HG03565 (cell line): ENCODE measurements at regions not wholly inside any gene's neighbourhood (a gene's known extent, or its start where the extent isn't known, plus 50 kb on each side); places are given as distances from the start of the nearest gene placed in this dataset.
"Not testable (repeated sequence)": the region's sequence is repeated elsewhere in the genome, so short reads cannot be mapped to it uniquely, and the experiment has no call there.

Source experiments
- ATAC-seq: cut with Tn5 transposase; IDR thresholded peaks from one replicate; pipeline ENCODE4 v1.9.1; 2021; ENCODE audit warnings: mild to moderate bottlenecking, moderate library complexity; ENCODE audit not compliant: unreplicated experiment

- not testable (repeated sequence) for ATAC-seq
Observed at GRCh38 chr9:41839786-41840185, 289.4 kb downstream of the CNTNAP3B start.

GRCh38 chr9:41838953-41839352, 290.3 kb downstream of the CNTNAP3B start:
- ATAC-seq: not testable (repeated sequence)

DNA sequence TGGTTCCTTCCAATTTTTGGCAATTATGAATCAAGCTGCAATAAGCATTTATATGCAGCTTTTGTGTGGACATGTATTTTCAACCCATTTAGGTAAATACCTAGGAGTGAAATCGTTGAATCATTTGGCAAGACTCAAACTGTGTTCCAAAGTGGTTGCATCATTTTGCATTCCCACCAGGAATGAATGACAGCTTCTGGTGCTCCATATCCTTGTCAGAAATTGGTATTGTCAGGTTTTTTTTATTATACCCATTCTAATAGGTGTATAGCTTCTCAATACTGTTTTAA, 290.7 kb downstream of the CNTNAP3B start:
- not testable (repeated sequence) for ATAC-seq

DNA sequence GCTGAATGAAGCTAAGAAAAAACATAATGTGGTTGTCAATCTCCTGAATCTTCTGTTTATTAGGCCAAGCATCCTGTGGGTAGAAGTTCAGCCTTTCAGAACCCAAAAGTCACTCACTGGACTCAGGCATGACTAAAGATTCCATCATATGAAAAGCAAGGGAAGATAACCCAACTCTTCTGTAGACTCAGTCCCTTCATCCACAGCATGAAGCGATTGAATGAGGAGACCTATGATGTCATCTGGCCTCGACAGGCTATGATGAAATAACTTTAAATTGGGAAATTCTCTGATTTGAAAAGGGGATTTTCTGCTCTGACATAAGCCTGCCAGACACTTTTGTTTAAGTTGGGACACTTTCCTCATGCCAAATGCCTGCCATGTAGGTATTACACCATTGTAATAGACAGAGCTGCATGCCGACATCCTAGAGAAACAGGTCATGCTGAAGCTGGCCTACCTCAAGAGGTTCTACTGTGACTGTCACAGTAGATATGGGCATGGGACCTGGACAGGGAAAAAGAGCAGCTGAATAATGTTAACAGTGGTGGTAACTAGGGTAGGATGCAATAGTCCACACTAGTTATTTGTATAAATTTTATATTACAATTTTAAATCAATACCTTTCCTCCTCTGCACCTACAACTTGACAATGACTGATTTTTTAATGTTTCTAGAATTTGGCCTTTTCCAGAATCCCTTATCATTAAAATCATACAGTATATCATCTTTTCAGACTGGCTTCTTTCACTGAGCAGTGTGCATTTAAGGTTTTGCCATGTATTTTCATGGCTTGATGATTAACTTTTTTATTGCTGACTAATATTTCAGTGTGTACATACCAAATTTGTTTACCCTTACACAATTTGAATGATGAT, 291.3 kb downstream of the CNTNAP3B start:
- not testable (repeated sequence) for ATAC-seq

DNA sequence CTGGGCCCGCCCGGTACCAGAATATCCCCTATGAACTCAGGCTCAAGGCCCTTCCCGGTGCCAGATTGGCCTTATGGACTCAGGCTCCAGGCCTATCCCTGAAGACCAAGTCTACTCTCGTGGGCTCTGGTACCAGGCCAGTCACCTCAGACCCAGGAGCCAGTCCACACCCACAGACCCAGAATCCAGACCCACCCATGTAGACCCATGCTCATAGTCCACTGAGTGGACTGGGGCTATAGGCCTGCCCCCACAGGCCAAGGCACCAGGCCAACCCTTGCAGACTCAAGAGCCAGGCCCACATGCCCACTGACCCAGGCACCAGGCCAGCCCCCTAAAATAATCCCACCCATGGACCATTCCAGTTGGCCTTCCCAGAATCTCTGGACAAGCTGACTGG, 296.1 kb downstream of the CNTNAP3B start:
- ATAC-seq: not testable (repeated sequence)

- not testable (repeated sequence) for ATAC-seq
Observed at GRCh38 chr9:41824723-41825122, 304.5 kb downstream of the CNTNAP3B start.

DNA sequence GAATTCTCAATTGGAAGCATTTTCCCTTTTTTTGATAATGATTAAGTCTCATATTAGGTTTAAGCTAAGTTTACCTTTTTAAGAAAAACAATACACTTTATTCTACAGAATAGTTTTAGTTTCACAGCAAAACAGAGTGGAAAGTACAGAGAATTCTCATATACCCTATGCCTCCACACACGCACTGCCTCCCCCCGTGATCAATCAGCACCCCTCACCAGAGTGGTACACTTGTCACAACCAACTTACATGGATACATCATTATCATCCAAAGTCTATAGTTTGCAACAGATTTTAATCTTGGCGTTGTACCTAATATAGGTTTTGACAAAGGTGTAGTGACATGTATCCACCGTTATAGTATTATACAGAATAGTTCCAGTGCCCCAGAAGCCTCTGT, 326.5 kb downstream of the CNTNAP3B start:
- not testable (repeated sequence) for ATAC-seq

DNA sequence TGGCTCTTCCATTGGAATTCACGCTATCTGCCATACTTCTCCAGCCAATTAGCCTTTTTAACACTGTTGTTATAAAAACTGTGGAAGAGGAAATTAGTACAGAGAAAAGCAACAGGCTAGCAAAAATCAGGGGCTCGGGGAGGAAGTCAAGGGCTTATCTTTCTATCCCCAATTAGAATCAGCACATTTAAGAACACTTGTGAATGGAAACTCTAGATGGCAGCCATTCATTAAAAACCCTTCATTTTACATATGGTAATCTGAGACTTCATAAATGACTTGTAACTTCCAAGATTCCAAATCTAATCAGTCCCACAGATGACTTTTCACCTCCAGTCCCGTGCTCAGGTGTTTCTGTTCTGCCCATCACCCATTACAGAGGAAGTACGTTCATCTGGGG, 330.5 kb downstream of the CNTNAP3B start:
- ATAC-seq: not testable (repeated sequence)

DNA sequence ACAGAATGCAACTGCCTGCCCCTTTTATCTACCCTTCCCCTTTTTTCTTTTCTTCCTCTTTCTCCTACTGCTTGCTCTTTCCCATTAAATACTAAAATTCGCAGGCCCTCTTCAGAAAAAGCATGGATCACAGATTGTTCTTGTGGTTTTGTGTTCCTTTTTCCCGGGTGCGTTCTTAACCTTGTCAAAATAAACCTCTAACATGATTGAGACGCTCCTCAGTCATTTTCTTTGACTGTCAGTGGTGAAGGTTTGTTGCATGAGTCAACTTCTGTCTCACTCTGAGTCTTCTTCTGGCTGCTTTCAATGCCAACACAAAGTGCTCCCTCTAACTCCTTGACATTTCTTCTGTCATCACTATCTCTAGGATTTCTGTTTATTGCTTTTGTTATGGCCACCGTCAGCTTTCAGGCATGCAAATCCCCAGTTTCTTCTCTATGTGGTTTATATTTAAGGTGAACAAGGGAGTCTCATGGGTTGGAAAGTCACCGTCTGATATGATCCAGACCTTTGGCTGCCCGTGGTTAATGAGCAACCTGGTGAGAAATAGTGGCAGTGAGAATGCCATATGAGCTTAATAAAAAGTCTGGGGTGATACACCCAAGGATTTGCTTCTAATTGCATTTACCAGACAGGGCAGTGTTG, 338.4 kb downstream of the CNTNAP3B start:
- ATAC-seq: not testable (repeated sequence)

DNA sequence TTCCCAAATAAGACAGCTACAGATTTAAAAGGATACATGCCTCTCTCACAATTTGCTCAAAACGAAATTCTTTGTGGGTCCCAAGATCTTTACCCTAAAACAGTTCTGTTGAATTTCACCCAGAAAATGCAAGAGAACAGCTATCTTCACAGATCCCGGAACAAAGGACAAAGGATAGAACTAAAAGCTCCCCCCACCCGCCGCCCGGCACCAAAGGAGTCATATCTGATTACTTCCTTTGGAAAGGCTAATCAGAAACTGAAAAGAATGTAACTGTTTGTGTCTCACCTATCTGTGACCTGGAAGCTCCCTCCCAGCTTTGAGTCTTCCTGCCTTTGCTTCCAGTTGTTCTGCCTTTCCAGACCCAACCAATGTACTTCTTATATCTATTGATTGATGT, 339.2 kb downstream of the CNTNAP3B start:
- not testable (repeated sequence) for ATAC-seq

DNA sequence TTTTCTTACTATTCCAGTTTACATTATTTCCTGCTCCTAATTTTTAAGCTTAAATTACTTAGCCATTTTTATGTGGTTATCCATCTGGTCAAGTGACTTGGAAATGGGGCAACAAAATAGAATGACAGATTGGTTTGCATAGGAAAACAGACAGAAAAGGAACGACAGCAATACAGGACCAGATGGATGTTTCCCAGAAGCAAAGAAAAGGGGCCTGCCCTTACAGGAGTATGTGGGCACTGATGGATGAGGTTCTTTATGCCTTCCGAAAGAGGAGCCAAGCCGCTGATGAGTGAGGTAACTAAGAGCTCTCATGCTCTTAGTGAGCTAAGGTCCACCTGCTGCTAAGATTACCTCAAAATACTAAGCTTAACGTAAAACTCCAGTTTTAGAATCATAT, 339.8 kb downstream of the CNTNAP3B start:
- ATAC-seq: not testable (repeated sequence)

- ATAC-seq: not testable (repeated sequence)
Observed at GRCh38 chr9:41787951-41788350, 341.3 kb downstream of the CNTNAP3B start.

- ATAC-seq: not testable (repeated sequence)
Observed at GRCh38 chr9:41787270-41787669, 342.0 kb downstream of the CNTNAP3B start.

- not testable (repeated sequence) for ATAC-seq
Observed at GRCh38 chr9:41784006-41784405, 345.2 kb downstream of the CNTNAP3B start.

DNA sequence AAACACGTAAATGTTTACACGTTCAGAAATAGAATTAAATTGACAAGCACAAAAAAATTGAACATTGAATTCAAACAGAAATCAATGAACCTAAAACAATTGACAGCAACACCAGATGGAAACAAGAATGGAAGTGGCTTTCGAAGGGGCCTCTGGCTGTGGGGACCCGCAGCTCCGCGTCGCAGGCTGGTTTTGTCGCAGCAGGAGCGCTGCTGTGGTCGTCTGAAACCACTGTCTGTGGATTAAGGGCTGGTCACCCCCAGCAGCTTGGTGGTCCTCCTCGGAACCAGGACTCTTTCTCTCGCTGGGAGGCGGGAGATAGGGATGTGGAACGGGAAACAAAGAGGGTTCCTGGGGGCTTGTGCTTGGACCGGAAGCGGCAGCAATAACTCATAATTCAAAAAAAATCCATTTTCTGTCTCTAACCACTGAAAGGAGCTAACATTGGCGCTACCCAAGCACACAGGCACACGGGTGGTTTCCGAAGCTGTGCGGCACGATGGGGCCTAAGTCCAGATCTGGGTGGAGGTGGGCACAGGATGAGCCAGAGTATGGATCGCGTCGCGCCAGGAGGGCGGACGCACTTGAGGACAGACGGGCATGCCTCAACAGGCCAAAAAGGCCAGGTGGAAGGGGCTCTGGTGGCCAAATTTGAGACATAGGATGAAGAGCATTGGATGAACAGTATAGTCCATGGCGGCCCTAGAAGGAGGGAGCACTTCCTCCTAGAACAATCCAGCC, 346.0 kb downstream of the CNTNAP3B start:
- not testable (repeated sequence) for ATAC-seq

DNA sequence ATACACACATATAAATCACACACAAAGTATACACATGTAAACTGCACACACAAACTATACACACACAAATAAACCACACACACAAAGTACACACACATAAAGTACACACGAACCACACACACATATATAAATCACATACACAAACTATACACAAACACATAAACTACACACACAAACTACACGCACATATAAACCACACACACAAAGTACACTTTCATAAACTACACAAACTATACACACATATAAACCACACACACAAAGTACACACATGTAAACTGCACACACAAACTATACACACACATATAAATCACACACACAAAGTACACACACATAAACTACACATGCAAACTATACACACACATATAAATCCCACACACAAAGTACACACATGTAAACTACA, 347.3 kb downstream of the CNTNAP3B start:
- not testable (repeated sequence) for ATAC-seq

GRCh38 chr9:41779897-41780406, 349.3 kb downstream of the CNTNAP3B start:
- ATAC-seq: not testable (repeated sequence)

DNA sequence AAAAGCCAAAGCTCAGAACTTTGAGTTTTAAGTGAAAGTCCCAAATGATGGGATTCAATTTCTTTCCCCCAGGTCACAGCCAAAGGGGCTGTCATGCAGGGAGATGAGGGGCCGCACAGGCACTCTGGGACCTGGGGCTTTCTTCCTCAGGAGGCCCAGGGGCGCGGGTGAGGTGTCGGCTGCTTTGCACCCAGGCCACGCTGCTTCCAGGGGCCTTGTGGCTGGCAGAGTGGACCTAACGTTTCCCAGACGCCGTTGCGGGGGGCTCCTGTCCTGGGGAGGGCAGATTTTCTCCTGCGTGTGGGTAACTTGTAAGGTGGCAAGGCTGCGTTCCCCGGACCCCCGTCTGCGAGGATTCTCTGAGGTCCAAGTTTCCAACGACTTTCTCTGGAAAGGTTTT, 350.0 kb downstream of the CNTNAP3B start:
- ATAC-seq: not testable (repeated sequence)

DNA sequence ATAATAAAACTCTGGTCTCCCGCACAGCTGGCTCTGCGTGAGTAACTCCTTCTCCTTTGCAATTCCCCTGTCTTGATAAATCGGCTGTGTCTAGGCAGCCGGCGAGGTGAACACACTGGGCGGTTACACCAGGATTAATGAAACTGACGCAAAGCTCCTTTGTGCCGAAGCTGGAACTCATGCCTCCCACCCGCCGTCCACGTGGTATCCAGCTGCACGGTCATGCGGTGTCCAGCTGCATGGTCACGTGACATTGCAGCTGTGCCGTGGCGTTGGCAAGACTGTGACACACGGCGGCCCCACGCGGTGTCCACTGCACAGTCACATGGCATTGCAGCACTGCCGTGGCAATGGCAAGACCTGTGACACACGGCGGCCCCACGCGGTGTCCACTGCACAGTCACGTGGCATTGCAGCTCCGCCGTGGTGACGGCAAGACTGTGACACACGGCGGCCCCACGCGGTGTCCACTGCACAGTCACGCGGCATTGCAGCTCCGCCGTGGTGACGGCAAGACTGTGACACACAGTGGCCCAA, 350.6 kb downstream of the CNTNAP3B start:
- ATAC-seq: not testable (repeated sequence)

DNA sequence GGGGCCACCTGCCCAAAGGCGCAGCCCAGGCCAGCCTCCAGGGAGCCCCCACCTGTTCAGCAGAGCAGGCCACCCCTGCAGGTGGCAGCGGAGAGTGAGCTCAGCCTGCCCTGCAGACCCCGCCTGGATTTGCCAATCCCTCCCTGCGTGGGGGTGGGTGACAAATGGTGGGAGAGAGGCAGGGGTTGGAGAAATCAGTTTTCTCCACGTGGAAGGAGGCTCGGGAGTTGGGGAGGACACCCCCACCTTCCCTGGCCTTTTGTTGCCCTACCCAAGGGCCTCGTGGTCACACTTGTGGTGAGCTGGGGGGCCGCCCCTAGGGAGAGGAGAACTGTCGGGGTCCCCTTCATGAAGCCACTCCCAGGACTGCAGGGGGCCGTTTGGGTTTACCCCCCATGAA, 351.7 kb downstream of the CNTNAP3B start:
- ATAC-seq: not testable (repeated sequence)

GRCh38 chr9:41772541-41772940, 356.7 kb downstream of the CNTNAP3B start:
- not testable (repeated sequence) for ATAC-seq
